GM19043 (cell line): ENCODE measurements at regions not wholly inside any gene's neighbourhood (a gene's known extent, or its start where the extent isn't known, plus 50 kb on each side); places are given as distances from the start of the nearest gene placed in this dataset.

Experiments used
- ATAC-seq: cut with Tn5 transposase; IDR thresholded peaks from one replicate; pipeline ENCODE4 v1.9.1; 2021; ENCODE audit warnings: low read depth; ENCODE audit not compliant: unreplicated experiment

DNA sequence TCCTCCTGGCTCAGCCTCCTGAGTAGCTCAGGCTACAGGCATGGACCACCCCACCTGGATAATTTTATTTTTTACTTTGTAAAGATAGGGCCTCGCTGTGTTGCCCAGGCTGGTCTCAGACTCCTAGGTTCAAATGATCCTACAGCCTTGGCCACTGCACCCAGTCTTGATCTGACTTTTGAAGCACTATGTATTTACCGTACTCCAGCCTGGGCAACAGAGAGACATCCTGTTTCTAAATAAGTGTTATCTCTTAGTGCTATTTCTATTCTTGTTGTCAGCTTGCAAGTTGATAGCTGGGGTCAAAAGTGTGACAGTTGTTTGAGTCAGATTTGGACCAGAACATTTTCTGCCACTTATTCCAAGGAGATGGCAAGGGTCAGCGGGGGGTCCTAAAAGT is 486.4 kb downstream of the NPIPA7 start:
- ATAC-seq, result no peak

DNA sequence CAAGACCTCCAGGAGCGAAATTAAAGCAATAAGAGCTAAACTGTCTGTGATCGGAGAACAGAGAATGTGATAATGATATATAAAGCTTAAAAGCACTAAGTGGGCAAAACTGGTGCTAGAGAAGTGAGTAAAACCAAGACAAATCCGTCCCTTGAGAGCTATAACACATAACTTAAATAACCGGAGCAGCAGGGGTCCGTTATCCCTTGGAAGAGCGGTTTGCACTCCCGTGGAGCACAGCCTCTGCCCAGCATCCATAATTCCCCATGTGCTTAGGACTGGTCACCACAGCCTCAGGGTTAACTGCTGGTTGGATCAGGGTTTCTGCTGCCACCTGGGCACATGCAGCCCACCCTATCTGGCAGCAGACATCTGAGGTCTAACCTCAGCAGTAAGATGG is 489.0 kb downstream of the NPIPA7 start:
- no peak for ATAC-seq

DNA sequence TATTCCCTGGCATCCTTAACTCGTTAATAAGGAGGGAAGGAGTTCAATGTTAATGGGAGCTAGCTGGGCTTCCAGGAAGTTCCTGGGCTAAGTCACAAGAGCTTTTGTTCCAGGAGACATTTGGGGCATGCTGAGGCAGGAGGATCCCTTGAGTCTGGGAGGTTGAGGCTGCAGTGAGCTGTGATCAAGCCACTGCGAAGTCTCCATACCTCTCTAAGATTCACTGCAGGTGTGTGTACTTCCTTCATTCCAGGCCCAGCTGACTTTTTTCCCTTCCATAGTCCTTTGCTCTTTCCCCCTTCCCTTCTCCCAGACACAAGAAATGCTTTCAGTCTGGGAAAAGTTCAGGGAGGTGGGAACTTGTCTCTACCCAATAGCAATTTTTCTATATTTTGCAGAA is 489.8 kb downstream of the NPIPA7 start:
- ATAC-seq, result no peak

DNA sequence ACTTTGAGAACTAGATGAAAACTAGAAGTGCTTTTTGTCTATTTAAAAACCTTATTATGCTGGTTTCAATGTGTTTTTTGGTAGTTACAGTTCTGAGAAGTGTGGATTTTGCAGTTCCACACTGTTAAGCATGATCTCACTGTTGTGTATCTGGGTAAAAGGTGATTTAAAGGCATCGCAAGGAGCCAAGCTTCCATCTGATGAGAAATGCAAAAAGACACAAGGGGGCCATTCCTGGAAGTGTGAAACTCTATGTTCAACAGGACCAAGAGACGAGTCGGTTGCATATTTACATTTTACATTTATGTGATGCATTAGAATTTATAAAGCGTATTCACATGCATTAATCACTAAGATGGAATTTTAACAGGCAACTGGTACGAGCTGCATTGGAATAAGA is 490.8 kb downstream of the NPIPA7 start:
- no peak for ATAC-seq

DNA sequence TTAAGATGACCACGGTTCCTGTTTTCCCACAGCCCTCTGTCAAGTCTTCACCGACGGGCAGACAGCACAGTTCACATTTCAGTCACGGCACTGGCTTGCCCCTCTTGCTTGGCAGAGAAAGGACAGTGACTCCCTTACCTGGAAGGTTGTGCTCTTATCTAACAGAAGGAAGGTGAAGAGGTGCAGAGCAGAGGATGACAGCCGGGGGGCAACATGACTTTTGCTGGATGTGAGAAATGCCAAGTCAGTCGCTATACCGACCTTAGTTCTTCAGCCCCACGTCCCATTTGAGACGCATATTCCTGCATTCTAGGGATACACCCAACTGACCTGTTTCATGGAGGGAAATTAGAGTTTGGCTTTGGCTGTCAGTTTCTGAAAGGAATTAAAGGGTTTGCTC is 492.3 kb downstream of the NPIPA7 start:
- ATAC-seq, result no peak

DNA sequence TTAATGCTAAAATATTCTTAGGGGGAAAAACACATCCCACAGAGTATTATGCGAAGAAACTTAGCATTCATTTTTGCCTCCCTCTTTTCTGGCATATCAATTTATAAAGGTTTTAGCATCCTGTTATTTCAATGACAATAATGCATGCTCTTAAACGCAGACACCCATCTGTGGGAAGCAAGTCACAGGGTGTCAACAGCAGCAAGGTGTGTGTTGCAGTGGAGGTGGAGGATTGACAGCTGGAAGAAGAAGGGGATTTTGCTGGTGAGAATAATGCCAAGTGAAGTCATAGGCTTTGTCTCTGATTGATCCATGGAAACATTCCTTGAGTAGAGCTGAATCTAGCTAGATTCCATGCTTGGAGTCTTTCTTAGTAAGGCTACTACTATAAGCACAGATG is 498.1 kb downstream of the NPIPA7 start:
- no peak for ATAC-seq

DNA sequence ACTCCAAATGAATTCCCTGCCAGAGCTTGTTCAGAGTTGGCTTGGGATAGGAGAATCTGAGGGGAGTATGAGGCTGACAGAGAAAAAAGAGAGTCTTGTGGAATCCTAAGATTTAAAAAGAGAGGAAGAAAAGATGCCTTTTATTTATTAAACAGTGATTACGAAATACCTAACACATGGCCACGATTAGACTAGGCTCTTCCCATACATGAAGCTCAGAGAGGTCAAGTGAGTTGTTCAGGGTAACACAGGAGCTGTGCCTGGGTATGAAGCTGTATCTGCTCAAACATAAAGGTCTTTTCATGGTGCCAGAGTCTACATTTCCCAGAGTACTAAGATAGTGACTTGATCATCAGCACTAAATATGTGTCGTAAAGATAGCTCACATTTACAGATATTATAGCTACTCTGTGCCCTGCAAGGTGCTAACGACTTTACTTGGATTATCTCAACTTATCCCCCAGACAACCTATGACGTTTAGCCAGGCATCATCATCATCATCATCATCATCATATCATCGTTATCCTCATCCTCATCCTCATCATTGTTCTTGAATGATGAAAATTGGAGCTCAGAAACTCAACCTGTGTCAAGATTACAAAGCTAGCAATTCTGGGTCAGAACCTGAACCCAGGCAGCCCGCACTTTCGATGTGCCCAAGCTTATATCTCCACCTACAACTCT is 500.8 kb downstream of the NPIPA7 start:
- no peak for ATAC-seq

DNA sequence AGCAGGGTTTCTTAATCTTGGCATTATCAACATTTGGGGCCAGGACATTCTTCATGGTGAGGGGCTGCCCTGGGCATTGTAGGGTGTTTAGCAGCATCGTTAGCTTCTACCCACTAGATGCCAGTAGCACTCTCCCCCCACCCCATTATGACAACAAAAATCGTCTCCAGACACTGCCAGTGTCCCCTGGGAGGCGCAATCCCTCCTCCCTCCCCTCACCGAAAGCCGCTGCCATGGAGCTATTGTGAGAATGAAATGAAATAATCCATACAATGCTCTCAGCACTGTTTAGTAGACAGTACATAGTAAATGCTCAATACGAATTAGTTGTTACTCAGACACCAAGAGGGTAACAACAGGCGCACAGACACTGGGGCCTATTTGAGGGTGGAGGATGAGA is 502.9 kb downstream of the NPIPA7 start:
- no peak for ATAC-seq

DNA sequence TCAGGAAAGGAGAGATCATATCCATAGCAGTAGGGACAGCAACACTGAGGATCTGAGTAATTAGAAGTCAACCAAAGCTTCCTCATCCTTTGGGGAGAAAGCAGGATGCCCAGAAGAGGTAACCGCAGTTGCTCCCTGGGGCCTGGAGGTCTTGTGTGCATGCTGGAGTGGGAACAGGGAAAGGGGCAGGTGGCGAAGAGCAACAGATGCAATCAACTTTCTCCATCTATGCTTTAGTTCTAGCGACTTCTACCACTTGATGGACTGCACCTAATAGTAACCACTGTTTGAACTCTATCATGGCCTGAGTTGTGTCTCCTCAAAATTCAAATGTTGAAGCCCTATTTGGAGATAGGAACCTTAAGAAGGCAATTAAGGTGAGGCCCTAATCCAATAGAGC is 503.8 kb downstream of the NPIPA7 start:
- ATAC-seq, result no peak

DNA sequence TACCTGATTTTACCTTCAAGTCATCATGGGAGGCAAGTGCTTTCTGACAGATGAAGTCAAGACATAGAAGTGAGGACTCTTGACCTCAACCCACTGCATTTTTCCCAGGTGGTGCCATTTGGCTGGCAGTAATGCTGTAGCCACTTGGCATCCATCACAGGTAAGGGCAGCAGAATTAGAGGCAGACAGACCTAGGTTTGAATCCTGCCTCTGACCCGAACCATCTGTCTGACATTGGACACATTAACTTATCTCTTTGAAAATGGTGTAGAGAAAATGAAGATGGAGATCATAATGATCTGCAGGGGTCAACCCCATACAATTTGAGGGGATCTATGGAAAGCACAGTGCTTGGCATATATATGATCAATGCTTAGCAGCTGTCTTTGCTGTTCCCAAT is 505.5 kb downstream of the NPIPA7 start:
- ATAC-seq, result no peak

DNA sequence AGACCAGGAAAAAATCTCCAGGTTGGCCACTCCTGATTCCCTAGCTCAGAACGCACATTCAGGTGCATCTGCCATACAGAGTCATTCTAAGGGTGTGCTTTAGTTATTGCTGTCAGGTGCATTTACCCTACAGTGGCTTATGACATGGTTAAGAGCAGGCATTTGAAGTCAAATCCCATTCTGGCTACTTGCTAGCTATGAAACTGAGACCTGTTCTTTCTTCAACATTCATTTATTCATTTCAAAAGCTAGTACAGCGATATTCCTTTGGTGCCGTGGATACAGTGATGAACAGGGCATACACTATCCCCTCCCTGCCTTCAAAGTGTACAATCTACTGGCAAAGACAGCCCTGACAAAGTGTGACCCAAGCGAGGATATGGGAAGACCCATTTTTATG is 508.3 kb downstream of the NPIPA7 start:
- no peak for ATAC-seq

DNA sequence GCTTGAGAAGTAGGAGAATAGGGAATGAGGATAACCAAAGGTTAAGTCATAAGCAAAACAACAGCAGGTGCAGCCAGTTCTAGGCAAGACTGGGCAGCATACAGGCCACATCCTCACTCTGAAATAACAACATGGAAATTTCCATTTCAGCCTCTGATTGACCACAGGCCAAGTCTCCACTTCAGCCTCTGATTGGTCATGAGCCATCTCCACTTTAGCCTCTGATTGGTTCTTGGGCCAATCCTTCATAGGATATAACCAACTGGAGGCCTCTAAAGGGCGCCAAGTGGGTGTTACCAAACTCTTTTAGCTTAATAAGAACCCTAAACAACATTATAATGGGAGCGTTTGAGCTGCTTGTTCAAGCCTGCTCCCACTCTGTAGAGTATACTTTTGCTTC is 512.0 kb downstream of the NPIPA7 start:
- no peak for ATAC-seq

DNA sequence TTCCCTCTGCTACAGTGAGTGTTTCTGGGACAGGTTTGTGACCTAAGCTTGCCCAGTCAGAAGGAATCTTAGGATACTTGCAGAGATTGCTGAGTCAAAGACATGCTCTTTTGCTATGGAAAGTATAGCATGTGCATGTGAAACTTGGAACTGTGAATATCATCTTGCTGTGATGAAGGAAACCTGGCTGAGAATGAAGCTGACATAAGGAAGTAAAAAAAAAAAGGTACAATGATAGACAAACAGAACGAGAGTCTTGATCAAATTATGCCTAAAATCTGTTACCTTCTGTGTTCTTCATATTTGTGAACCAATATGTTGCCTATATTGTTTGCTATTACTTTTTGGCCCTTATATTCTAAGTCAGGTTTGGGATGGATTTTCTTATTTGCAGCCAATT is 525.7 kb downstream of the NPIPA7 start:
- ATAC-seq, result no peak

DNA sequence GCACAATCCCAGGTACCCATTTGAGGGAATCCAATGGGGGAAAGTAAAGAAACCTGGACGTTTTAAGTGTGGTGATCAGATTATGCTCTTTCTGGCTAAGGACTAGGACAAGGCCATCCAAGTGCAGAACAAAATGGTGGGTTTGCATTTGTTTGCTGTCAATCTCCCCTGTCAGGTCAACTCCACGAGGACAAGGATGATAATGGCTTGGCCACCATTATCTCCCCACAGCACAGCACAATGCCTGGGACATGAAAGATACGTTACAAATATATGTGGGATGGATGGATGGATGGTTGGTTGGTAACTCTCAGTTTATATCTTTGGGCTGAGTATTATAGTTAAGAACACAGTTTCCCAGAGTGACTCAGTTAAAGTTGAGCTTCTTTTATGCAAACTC is 526.9 kb downstream of the NPIPA7 start:
- ATAC-seq, result no peak

DNA sequence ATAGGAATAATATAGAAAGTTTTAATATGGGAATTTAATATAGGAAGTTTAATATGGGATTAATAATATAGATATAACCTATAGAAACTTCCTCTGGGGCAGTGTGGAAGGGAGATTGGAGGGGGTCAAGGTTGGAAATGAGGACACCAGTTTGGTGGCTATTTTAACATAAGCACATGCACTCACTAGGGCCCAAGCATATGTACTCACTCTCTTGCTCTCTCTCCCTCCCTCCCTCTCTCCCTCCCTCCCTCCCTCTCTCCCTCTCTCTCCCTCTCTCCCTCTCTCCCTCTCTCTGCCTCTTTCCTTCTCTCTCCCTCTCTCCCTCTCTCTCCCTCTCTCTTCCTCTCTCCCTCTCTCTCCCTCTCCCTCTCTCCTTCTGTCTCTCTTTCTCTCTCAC is 528.1 kb downstream of the NPIPA7 start:
- no peak for ATAC-seq

DNA sequence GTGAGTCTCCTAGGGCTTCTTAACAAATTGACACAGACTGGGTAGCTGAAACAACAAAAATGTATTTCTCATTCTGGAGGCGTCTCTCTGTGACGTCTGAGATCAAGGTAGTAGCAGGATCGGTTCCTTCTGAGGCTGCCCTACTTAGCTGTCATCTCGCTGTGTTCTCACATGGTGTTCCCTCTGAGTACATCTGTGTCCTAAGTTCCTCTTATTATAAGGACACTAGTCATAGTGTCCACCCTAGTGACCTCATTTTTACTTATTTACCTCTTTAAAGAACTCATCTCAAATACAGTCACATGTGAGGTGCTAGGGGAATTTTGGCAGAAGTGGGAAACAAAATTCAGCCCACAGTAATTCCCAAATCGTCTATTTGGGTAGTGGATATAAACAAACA is 529.1 kb downstream of the NPIPA7 start:
- no peak for ATAC-seq

DNA sequence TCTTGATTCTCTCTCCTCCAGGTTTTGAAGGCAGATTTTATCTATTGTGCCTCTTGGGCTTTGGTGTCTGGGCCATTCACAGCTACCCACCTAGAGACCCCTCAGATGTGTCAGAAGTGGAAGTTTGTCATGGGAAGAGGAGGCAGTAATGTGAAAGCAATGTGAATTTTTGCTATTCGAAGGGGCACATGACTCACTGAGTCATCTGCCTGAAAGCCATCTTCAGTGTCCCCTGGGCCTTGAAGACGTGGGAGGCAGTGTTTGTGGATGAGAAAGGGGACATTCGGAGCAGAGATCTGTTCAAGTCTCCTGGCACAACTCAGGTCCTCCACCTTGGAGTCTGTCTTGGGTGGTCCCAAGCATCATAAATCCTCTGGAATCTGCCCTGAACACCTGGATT is 530.2 kb downstream of the NPIPA7 start:
- no peak for ATAC-seq

DNA sequence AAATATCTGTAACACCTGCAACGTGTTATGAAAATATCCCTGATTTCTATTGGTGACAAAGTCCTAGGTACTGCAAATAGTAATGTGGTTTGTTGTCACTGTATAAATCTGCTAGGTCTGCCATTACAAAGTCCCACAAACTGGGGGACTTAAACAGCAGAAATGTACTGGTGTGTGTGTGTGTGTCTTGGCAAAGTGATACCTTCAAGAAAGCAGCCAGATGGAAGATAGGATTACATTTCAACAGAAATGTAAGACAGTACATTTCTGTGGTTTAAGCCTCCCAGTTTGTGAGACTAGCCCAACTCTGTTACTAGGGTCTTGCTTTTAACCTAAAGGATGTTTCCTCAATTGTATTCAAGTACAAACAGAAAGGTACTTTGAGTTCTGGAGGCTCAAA is 531.7 kb downstream of the NPIPA7 start:
- no peak for ATAC-seq

DNA sequence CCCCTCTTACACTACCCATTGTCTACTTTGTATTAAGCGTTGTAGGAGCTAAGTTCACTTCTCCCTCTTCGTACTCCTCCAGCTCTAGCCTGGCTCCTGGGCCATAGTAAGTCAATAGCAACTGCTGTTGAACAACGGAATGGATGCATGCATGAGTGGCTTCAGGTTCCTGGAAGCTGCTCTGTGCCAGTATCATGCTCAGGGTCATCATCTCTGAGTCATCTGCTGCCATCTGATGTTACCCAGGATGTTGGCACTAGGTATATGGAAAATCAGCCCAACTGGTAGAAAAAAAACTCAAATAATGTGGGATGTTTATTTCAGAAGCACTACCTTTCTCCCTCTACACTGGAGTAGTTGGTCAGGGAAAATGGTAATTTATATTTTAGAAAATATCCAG is 536.8 kb downstream of the NPIPA7 start:
- ATAC-seq, result no peak

DNA sequence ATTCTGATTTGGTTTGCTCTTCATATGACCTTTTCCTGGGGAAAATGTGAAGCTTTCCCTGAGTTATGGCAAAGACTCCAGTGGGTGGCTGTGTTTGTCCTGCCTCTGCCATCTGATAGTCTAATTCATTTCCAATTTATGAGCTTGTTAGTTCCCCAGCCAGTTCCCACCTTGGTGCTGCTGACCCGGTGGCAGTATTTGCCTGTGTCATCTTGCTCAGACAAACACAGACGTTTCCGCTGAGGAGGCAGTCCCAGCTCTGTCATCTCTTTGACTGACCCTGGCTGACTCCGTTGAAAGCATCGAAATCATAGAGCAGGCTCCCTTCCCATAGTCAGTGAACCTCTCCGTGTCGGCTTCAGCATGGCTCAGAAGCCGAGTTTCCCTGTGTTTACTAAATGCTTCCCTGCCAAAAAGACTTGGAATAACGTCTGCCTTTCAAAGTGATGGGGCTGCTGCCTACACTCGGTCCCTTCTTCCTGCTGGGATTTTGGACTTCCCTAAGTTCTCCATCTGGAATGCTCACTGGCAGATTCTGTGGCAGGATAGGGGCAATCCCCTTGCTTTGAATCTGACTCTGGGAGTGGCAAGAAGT is 538.3 kb downstream of the NPIPA7 start:
- ATAC-seq, result no peak

DNA sequence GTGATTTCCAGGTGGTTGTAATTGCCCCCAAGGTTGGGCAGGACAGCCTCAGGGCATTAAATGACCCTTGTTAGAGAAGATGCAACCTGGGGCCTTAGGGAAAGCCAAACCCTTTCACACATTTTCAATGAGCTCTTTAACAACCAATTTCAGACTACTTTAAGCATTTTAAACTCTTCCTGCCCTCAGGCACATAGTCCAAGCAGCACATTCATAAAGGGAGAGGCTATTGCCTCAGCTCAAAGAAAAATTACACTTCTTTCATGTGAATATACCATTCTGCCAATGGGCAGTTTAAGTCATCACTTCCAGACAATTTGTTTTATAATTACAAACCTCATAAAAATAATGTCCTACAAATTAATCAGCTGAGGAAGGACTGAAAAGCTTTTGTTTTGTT is 544.5 kb downstream of the NPIPA7 start:
- no peak for ATAC-seq

DNA sequence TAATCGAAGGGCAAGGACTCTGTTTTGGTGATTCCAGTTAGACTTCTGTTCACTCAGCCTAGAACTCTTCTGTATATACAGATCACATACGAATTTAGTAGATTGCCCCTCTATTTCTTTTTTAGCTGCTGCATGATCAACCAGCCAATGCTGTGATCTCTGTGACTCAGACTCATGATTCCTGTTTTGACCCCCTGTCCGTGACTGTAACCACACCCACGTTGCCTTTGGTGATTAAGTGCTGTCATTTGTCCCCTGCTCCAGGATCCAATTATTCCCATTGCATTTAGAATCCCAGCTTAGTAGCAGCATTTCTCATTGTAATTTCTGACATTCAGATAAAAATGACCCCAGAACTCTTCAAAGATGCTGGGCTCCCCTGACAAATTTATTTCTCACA is 545.7 kb downstream of the NPIPA7 start:
- no peak for ATAC-seq

DNA sequence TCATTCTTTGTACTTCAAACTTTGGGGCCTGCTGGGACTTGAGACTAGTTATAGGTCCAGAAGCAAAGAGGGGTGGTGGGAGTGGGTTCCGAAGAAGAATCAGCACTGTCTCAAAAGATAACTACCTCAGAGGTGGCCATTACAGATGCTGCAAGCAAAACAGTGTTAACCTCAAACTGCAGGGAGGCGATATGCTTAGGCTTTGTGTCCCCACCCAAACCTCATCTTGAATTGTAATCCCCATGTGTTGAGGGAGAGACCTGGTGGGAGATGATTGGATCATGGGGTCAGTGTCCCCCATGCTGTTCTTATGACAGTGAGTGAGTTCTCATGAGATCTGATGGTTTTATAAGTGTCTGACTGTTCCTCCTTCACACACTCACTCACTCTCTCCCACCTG is 545.3 kb downstream of the XYLT1 start:
- ATAC-seq, result no peak
